Gastroesophageal sphincter (tissue), 3 donors: ENCODE measurements at regions not wholly inside any gene's neighbourhood (a gene's known extent, or its start where the extent isn't known, plus 50 kb on each side); places are given as distances from the start of the nearest gene placed in this dataset.

Experiments
- CTCF ChIP-seq, 4 experiments: fragments of 200-600 bp in 2 of 4; fragments of 450-650 bp in 2 of 4; sonication (generic) in 1 of 4; IDR thresholded peaks; one replicate each; pipeline ENCODE4 v1.5.1; 2017 to 2019; ENCODE audit warnings: antibody characterized with exemption in 4 of 4, mild to moderate bottlenecking in 2 of 4, moderate library complexity in 2 of 4
- POLR2A ChIP-seq, 2 donors: fragments of 450-650 bp; IDR thresholded peaks; one replicate each; pipeline ENCODE4 v1.6.1; 2017; ENCODE audit warnings: antibody characterized with exemption in 2 of 2, mild to moderate bottlenecking in 2 of 2, moderate library complexity in 1 of 2
- POLR2AphosphoS5 ChIP-seq: sonication (generic); formaldehyde crosslinking; IDR thresholded peaks from one replicate; pipeline ENCODE4 v1.6.1; 2017; ENCODE audit warnings: antibody characterized with exemption

- TF ChIP-seq POLR2AphosphoS5 (no peak), CTCF (IDR thresholded peaks at IDR 0.05) (no peak), POLR2A (IDR thresholded peaks at IDR 0.05) (no peak)
Observed at GRCh38 chr6:82437701-82438100, 74.1 kb downstream of the TPBG start.
